CD4-positive, alpha-beta T cell treated with Interleukin-12 subunit alpha and Interleukin-12 subunit beta, for 1 hour (primary cell): ENCODE measurements at regions not wholly inside any gene's neighbourhood (a gene's known extent, or its start where the extent isn't known, plus 50 kb on each side); places are given as distances from the start of the nearest gene placed in this dataset.

Experiments
- DNase-seq: peaks from one replicate; pipeline ENCODE4 v3.0.0-alpha.2; 2020

DNA sequence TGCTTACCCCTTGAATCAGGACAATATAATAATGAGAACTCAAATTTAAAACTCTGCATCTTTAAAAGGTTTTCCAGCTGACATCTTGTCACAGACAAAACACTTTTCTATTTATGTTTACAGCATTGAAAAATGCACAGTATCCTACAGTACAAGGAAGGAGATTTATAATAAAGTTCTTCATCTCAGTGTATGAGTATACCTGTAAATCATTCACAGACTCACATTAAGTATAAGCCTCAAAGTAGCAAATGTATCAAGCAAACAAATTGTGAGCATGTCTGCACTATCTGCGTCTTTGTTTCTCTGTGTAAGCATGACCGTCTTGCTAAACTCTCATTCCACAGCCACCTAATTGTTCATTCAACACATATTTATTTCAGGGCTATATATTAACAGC is 52.8 kb downstream of the PPP1R2C start:
- no peak for DNase-seq

DNA sequence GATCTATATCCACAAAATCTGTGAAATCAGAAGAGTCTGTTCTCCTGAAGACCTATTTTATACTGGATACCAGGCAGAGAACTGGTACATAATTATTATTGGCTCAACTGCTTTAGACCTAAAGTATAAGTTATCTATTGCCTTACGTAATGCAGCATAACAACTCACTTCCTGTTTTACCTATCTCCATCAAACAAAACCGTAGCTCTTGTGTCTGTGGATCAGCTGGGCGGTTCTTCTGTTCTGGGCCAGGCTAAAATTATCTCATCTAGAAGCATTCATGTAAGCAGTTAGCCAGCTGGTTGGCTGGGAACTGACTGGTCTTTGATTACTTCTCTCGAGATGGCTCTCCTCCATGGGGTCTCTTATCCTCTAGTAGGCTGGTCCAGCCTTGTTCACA is 57.8 kb downstream of the PPP1R2C start:
- DNase-seq = no peak

DNA sequence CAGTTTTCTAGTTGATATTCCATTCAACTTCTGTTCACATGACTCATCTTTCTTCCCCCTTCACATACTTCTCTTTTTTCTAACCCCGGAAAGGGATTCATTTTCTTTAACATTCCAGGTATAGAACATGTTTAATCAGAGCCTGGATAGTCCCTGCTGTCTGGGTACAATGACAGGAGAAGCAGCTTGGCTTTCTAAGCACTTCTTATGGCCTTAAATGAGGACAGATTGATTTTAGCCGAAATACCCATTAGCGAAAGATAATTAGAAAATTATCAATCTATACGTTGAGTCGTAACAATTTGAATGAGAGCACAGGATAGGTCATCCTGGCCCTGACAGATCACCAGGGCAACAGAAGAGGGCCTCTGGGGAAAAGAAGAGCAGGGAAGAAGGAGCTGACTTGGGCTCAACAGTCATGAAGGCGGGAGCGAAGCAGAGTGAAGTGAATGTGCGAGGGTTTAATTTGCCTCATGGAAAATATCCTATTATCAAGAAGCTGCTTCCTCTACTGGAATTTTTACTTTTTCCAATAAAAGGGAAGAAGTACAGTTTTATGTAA is 62.2 kb downstream of the PPP1R2C start:
- no peak for DNase-seq

DNA sequence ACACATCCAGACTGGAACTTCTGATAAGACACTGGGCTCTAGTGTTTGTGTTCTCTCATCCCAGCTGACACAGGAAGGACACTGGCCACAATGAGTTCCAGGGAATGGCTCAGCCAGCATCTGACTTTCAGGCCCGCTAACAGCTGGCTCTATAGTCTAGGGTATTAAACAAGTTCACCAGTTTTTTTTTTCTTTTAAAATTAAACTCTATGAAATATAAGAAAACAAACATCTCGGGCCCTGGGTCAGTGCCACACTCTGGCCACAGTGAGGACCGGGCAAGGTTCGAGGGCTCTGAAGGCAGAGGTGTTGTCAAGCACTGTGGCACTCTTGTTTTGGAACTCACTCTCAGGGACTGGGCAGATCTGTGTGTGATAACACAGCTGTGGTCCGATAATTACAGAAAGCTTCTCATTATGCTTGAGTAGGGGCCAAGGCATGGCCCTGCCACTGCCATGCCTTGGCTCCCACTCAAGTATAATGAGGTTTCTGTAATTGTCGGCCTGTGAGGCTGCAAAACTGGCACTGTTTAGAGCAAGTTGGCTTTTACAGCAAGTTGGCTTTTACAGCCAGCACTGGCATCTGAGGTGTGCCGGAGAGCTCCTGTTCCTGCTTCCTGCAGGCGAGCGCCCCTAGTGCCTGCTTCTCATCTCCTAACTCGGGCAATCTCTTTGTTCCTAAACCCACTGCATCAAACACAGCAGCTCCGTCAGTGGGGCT is 62.8 kb downstream of the PPP1R2C start:
- peak; percentile 37 for DNase-seq

DNA sequence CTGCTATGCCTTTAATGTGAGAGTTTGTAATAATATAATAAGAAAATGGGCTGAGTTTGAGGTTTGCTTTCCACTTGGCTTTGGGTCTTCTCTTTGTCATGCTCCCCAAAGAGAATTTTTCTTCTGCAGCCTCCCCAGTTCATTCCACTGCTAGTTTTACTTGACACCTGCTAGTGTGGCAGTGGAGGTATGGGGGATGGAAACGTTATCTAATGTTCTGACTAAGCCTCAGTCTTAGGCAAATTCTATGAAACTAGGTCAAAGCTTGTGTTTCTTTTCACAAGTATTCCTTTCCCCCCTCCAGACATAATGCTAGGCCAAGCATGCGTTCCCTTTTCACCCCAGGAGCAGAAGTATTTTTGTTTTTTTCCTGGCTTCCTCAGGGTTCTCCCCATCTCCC is 67.5 kb downstream of the PPP1R2C start:
- DNase-seq = no peak

DNA sequence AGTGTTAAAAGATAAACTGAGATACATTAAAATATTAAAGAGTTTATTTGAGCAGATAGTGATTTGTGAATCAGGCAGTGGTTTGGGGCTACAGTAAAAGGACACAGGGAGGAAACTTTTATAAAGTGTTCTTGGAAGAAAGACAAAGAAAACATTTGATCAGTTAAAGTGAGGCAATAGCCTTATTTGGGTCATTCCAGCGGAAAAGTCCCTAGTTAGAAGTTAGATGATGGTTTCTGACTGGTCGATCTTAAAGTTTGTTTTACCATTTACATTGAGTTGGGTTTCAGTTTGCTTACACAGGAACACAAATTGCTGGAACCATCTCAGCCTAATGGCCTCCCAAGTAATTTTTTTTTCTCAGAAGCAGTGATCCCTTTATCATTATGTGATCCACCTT is 69.7 kb downstream of the PPP1R2C start:
- DNase-seq = no peak

DNA sequence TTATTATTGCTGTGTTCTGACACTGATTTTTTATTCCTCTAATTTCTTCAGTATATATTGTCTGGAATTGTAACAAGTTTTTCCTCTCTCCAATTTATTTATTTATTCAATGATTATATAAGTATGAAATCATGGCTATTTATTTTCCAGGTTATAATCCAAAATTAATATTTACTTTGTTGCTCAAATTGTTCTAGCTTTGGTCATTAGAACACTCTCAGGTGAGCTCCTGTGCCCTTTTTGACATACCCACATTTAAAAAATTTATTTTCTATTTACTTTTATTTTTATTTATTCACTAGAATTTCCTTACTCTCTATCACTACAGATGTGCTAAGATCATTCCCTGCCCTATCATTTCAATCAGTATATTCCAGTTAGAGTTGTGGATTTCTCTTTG is 70.2 kb downstream of the PPP1R2C start:
- DNase-seq = no peak

DNA sequence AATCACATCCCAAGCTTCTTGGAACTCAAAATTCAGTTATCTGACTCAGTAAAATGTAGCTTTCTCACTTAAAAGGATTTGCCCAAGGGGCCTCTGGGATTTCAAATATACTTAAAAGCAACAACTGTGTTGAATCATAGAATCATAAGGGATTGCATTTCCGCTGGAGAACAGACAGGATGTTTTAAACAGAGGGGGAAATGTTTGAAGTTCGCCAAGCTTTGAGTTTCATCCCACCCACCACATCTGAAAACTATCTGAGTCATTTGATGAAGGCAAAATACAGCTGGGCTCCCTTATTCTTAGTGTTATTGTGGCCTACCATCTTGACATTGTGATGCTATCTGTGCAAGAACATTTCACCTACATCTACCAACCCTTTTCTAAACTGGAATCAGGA is 73.5 kb downstream of the PPP1R2C start:
- DNase-seq = no peak

DNA sequence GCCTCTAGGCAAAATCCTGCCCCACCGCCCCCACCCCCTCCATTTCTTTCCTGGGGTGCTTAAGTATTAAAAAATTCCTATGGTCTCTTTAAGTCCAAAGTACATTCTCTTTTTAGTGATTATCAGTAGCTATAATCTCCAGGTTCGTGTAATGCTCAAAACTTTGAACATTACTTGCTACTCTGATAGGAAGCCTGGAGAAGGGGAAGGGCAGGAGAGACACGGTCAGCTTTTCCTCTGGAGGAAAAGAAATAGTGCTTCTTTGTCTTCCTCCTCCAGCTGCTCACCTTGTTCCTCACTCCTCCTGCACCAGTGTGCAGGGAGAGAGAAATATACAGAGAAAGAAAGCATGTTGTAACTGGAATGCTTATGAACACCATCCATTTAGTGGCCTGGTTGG is 80.4 kb downstream of the PPP1R2C start:
- DNase-seq = no peak

DNA sequence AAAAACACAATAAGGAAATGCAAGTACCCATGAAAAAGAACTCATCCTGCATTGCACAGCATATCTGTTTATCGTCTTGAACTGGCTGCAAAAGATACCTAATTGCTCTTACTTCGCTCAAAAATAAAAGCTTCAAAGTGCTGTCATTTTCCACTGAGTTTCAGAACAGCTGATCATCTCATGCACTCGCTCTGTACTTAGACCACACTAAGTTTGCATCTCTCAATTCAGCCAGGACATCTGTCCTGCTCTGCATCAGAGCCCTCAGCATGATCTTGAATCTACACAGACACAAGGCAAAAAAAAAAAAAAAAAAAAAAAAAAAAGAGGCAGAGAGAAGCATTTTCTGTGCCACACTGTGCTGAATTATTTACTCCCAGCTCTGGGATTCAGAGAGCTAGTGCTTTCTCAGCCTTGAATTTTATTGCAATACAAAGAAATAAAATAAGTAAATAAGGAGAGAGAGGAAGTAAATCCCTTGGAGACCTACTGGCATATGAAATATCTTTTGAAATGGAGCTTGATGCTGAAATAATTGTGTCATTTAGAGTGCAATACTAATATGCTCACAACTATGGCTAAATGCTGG is 81.3 kb downstream of the PPP1R2C start:
- DNase-seq = no peak

DNA sequence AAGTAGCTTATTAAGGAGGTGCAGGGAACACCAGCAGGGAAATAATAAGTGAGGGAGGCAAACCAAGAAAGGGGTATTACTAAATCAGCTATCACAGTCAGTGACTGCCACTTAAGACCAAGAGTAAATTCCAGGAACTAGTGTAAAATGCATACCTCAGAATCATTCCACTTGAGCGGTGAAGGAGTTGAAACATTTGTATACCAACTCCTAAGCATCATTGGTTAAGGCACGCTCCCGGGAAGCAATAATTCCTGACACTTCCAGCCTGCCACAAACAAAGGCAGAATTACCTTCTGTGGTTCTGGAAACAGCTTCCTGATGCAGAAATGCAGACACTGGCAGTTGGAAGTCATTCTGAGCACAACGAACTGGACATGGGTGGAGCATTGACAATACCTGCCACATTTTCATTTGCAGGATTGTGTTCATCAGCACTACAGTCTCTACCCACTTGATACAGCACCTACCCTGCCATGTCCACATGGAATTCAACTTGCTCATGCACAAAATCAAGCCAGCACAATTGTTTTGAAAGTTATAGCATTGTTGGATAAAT is 82.1 kb downstream of the PPP1R2C start:
- DNase-seq = no peak

DNA sequence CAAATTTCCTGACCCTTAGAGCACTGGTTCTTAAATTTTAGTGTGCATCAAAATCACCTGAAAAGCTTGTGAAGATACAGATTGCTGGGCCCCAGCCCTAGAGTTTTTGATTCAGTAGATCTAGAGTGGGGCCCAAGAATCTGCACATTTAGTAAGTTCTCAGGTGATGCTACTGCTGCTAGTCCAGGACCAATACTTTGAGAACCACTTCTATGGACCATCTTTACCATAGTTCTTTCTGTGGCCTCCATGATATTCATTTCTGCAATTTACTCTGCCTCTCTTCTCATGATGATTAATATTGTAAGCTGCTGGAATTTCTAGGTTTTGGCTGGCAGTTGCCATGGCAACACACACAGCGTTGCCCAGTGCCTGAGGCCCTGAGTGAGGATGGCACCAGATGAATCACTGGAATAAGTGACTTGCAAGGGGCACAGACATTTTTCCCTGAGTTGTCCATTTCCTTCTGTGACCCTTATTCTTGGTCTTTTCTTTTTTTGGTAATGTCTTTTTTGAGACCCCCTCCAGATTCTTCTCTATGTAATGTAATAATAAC is 83.6 kb downstream of the PPP1R2C start:
- DNase-seq = no peak

DNA sequence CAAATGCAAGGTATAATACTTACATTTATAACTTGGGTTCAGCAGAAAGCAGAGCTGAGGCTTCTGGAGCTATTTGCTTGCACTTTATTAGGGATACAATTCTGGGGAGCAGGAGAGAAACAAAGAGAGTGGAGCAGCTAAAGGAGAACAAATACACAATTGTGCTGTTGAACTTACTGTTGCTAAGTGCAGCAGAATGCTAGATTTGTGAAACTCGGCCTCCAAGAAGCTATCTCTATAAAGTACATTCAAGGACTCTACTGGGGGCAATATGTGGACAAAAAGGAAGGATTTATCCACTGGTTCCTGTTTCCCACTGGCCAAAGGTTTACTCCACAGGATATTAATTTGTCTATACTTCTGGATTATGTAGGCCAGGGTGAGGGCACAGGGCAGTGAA is 86.8 kb downstream of the PPP1R2C start:
- DNase-seq = no peak

DNA sequence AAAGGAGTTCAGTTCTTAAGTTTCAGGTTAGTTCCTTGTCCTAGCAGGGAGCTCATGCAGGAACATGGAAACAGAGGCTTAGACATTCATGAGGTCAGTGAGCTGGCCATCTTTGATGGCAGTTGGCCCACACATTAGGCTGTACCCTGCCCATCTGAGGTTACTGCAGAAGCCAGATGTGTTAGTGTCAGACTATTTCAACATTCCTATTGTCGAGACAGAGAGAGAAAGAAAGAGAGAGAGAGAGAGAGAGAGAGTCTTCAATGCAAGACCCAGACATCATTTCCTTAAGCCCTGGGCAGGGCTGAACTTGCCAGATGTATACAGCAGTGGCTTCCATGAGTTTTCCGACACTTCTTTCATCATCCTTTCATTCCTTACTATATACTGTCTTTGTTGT is 91.3 kb downstream of the PPP1R2C start:
- no peak for DNase-seq

DNA sequence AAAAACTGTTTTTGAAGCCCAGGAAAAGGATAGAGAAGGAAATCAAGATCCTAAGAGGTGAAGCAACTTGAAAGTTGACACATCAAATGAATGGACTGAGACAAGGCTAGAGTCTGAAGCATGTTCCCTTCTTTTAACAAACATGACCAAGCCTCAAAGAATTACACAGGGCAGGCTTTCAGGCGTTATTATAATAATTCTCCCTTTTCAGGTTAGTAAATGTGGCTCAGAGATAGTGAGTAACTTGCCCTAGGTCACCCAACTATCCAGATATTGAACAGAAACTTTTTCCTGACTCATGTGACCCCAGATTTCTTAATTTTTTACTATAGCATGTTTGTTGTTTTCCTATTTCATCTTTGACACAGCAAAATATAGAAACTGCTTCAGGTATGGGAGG is 91.7 kb downstream of the PPP1R2C start:
- DNase-seq = no peak

DNA sequence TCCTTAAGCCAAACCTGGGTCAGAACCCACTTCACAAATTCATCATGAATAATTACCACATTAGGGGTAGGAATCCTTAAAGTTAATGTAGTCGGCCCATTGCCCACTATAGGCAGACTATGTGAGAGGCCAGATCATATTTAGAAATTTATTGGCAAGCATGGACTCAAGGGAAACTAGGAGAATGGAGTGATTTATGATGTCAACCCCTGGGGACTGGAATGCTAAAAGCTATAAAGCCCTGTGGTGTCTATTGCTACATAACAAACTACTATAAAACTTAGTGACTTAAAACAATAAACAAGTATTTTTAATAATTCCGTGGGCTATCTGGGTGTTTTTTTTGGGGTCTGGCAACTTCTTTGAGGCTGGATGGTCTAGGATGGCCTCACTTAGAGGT is 93.9 kb downstream of the PPP1R2C start:
- no peak for DNase-seq

DNA sequence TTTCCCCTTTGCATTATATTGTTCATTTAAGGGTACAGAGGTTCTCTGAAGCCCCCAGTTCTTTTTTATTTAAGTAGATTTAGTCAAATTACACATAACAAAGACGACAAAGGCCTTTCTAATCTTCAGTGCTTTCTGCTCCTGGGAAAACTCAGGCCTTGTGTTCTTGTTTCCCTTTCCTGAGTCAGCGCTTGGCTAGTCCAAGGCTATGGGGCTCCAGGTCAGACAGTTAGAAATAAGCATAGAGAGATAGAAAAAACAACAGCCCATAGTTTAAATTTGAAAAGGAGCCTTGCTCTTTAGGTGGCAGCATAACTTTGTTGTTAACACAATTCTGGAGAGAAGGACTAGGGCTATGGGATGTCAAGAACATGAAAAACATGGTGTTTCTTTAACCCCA is 97.3 kb downstream of the PPP1R2C start:
- DNase-seq = no peak

DNA sequence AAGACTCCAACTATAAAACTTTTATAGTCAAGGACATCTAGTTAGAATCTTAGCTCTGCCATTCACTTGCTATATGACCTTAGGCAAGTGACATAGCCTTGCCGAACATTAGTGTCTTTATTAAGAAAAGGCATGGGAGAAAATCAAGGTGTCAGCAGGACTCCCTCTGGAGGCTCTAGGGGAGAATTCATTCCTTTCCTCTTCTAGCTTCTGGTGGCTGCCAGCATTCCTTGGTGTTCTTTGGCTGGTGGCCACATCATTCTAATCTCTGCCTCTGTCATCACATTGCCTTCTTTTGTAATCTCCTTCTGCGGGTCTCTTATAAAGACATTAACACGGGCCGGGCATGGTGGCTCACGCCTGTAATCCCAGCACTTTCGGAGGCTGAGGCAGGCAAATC is 99.8 kb downstream of the PPP1R2C start:
- DNase-seq = no peak

DNA sequence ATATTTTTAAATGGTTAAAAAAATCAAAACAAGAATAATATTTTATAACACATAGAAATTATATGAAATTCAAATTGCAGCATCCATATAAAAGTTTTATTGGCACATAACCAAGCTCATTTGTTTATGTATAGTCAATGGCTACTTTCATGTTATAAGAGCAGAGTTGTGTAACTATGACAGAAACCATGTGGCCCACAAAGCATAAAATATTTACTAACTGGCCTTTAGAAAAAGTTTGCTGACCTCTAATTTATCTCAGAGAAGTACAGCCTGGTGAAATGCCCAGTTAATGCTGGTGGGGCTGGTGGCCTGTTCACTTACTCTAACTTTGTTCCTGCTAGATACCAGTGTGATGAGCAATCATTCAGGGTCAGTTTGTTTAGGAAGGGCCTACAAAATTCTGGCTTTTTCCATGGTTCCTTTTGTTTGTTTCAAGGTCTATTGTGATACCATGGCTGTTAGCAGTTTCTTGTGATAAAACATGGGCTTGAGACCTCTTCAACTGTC is 104.6 kb downstream of the PPP1R2C start:
- no peak for DNase-seq

DNA sequence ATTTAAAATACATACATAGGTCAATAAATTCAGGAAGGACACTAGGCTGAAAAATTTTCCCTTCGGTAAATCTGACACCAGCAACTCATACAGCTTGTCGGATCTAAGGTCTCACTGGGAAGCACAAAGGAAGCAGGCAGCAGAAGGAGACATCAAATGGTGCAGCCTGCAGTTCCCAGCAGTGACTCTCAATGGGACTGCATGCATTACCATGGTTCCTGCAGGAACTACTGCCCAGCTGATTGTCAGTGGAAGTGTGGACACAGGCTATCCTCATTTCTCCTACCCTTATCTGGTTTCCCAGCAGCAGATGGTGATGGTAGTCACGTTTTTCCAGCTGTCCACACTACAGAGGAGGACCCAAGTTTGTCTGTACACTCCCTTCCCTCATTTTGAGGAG is 113.3 kb downstream of the PPP1R2C start:
- no peak for DNase-seq

DNA sequence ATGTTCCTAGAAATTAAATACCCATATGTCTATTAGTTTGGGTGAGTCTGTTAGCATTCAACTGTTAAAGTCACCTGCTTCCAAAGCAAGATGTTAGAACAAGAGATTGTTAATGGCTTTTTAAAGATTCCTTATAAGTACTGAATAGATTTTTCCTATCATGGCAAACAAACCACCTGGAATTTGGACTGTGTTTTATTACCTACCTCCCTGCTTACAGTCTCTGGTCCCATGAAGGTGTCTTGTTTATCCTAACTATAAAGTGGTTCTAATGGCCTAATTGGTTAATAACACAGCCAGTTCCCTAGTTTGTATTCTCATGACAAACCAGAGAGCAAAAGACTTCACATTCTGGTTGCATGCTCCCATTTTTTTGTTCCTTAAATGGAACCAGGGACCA is 149.5 kb downstream of the PPP1R2C start:
- DNase-seq = no peak

DNA sequence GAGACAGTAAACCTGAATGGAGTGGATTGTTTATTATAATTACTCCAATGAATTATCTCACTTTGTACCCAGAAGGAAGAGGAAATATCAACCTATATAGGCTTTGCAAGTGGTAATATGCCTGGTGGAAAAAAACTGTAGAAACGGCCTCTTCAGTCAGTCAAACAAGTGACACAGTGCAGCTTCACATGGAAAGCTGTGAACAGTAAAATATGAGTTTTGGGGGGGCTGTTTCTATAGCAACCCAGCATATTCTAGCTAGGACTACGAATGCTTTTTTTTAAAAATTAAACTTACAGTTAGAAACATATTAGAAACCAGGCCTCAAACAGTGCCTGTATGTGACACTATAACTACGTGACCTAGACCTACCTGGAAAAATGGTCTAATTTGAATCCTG is 150.1 kb downstream of the PPP1R2C start:
- no peak for DNase-seq

DNA sequence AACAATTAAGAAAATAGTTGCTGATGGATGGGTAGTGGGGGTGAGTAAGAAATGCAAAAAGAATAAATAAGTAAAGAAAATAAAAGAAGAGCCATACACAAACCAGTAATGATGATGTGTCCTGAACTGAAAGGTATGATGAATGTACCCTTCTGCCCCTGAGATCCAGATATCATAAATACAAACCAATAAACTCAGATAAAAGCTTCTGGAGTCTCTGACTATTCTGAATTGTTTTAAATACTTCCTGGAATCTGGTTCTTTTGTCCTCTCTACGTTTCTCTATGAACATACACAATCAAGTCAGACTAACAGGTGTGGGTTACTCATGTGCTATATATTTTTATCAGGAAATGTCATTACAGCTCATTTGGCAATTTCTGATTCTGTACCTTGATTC is 153.4 kb downstream of the PPP1R2C start:
- no peak for DNase-seq

DNA sequence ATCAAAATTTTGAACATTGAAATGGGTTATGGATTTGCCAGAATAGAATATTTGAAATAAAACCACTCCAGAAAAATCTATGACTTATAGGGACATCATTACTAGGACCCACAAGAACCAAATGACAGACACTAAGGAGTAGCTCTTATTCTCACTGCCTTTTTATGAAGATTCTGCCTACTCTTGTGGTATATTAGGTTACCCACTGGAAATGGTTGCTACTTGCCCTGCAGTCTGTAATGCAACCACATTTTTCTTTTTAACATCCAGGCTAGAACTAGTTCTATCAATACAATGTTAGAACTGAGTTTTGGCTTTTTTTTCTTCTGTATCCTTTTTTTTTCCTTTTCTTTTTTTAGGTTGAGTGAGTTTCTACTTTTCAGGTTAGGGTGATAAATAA is 158.9 kb downstream of the PPP1R2C start:
- no peak for DNase-seq
